ENCODE measurements at regions not wholly inside any gene's neighbourhood (a gene's known extent, or its start where the extent isn't known, plus 50 kb on each side); places are given as distances from the start of the nearest gene placed in this dataset.

GRCh38 chr3:80492162-80492561 is 724.4 kb upstream of the ROBO1 start:
- no peak for DNase-seq (ENCODE audit: low spot score)

GRCh38 chr3:80472961-80473360 is 705.2 kb upstream of the ROBO1 start:
- DNase-seq (ENCODE audit: low spot score): no peak

GRCh38 chr3:80472459-80472858 is 704.7 kb upstream of the ROBO1 start:
- no peak for DNase-seq (ENCODE audit: low spot score)

- DNase-seq (ENCODE audit: low spot score): no peak
Observed at GRCh38 chr3:80470433-80470832, 702.6 kb upstream of the ROBO1 start.

- no peak for DNase-seq (ENCODE audit: low spot score)
Observed at GRCh38 chr3:80465746-80466145, 697.9 kb upstream of the ROBO1 start.

- no peak for DNase-seq (ENCODE audit: low spot score)
Observed at GRCh38 chr3:80451393-80451792, 683.6 kb upstream of the ROBO1 start.

GRCh38 chr3:80445641-80446040 is 677.8 kb upstream of the ROBO1 start:
- no peak for DNase-seq (ENCODE audit: low spot score)

- no peak for DNase-seq (ENCODE audit: low spot score)
Observed at GRCh38 chr3:80445053-80445452, 677.3 kb upstream of the ROBO1 start.

GRCh38 chr3:80439490-80439889 is 671.7 kb upstream of the ROBO1 start:
- no peak for DNase-seq (ENCODE audit: low spot score)

- no peak for DNase-seq (ENCODE audit: low spot score)
Observed at GRCh38 chr3:80434366-80434765, 666.6 kb upstream of the ROBO1 start.

GRCh38 chr3:80424951-80425350 is 657.2 kb upstream of the ROBO1 start:
- DNase-seq (ENCODE audit: low spot score): no peak

- no peak for DNase-seq (ENCODE audit: low spot score)
Observed at GRCh38 chr3:80408030-80408721, 640.4 kb upstream of the ROBO1 start.

GRCh38 chr3:80405618-80406017 is 637.8 kb upstream of the ROBO1 start:
- DNase-seq (ENCODE audit: low spot score): no peak

- no peak for DNase-seq (ENCODE audit: low spot score)
Observed at GRCh38 chr3:80395023-80395422, 627.2 kb upstream of the ROBO1 start.

- no peak for DNase-seq (ENCODE audit: low spot score)
Observed at GRCh38 chr3:80391573-80391972, 623.8 kb upstream of the ROBO1 start.

- no peak for DNase-seq (ENCODE audit: low spot score)
Observed at GRCh38 chr3:80384811-80385210, 617.0 kb upstream of the ROBO1 start.

- no peak for DNase-seq (ENCODE audit: low spot score)
Observed at GRCh38 chr3:80374423-80374822, 606.6 kb upstream of the ROBO1 start.

GRCh38 chr3:80368616-80369015 is 600.8 kb upstream of the ROBO1 start:
- DNase-seq (ENCODE audit: low spot score): no peak

- DNase-seq (ENCODE audit: low spot score): no peak
Observed at GRCh38 chr3:80366808-80367548, 599.2 kb upstream of the ROBO1 start.

GRCh38 chr3:80357761-80358160 is 590.0 kb upstream of the ROBO1 start:
- no peak for DNase-seq (ENCODE audit: low spot score)

GRCh38 chr3:80355144-80355543 is 587.3 kb upstream of the ROBO1 start:
- DNase-seq (ENCODE audit: low spot score): no peak

- no peak for DNase-seq (ENCODE audit: low spot score)
Observed at GRCh38 chr3:80351201-80351600, 583.4 kb upstream of the ROBO1 start.

GRCh38 chr3:80350771-80351170 is 583.0 kb upstream of the ROBO1 start:
- no peak for DNase-seq (ENCODE audit: low spot score)

- no peak for DNase-seq (ENCODE audit: low spot score)
Observed at GRCh38 chr3:80338366-80338765, 570.6 kb upstream of the ROBO1 start.
